K562 (cell line): ENCODE measurements at regions not wholly inside any gene's neighbourhood (a gene's known extent, or its start where the extent isn't known, plus 50 kb on each side); places are given as distances from the start of the nearest gene placed in this dataset.

ENCODE experiments used
- ATAC-seq: fragments of 200-7000 bp; cut with Tn5 transposase; 3 replicates; pipeline ENCODE4 v1.9.1; 2020; ENCODE audit warnings: moderate library complexity
- BruUV-seq: library from RNA; stranded (reverse); fragments of 400-500 nt; replicated peaks from 2 replicates; lab custom pipeline; 2021; lab: Mats Ljungman, UMichigan
- CTCF ChIA-PET: fragments of 300-600 bp; formaldehyde crosslinking; extraction: SDS; loops from one replicate; lab custom pipeline; 2021; ENCODE audit warnings: low intra/inter-chr PET ratio; lab: Yijun Ruan, JAX
- POLR2A ChIA-PET: fragments of 300-600, 350-650 bp; sonication (Branson Sonifier 250); formaldehyde crosslinking; extraction: SDS; loops from one replicate; lab custom pipeline; 2021; ENCODE audit warnings: antibody characterized with exemption, inconsistent platforms; lab: Yijun Ruan, JAX
- DNase-seq, 4 experiments: peaks; one replicate each; pipeline versions ENCODE4 v3.0.0 to v3.0.0-alpha.2; 2011 to 2018; ENCODE audit warnings: low spot score in 3 of 4, mixed read lengths in 3 of 4; ENCODE audit errors: extremely low read depth in 1 of 4
- FAIRE-seq: peaks from 2 replicates; lab custom pipeline; 2011; peaks lifted over from hg19 to GRCh38; lab: Jason Lieb, UNC
- H2AFZ ChIP-seq: 2 replicates; pipeline ENCODE4 v1.6.0; 2011; ENCODE audit warnings: low read depth, low read length, control low read depth, inconsistent platforms
- H3K27ac ChIP-seq: fragments of 200-600 bp; 3 replicates; pipeline ENCODE4 v1.8.0; 2011; ENCODE audit warnings: low read depth, mild to moderate bottlenecking, control low read depth, inconsistent platforms, low read length, moderate library complexity, mixed read lengths; ENCODE audit errors: extremely low read depth
- H3K27me3 ChIP-seq, 2 experiments: fragments of 300-600 bp in 1 of 2; 2 replicates in 1 of 2; 3 replicates in 1 of 2; pipeline versions ENCODE4 v1.6.0 to v1.8.0; 2011; ENCODE audit warnings: inconsistent platforms in 2 of 2, low read length in 2 of 2, mild to moderate bottlenecking in 1 of 2, mixed read lengths in 1 of 2, moderate library complexity in 1 of 2; ENCODE audit not compliant: control insufficient read depth in 2 of 2, insufficient read depth in 2 of 2
- H3K36me3 ChIP-seq: fragments of 300-600 bp; 3 replicates; pipeline ENCODE4 v1.8.0; 2011; ENCODE audit warnings: mild to moderate bottlenecking, low read length, inconsistent platforms; ENCODE audit not compliant: control insufficient read depth, insufficient read depth
- H3K4me1 ChIP-seq, 2 experiments: fragments of 200-600 bp in 1 of 2; replicated peaks in 1 of 2; 2 replicates in 1 of 2; 3 replicates in 1 of 2; pipeline versions ENCODE4 v1.5.1 to v1.8.0; 2011; ENCODE audit warnings: inconsistent platforms in 2 of 2, low read length in 2 of 2, mild to moderate bottlenecking in 1 of 2, mixed read lengths in 1 of 2, moderate library complexity in 1 of 2; ENCODE audit not compliant: control insufficient read depth in 2 of 2, insufficient read depth in 2 of 2
- H3K4me2 ChIP-seq: 2 replicates; pipeline ENCODE4 v1.6.1; 2011; ENCODE audit warnings: low read length, control low read depth, inconsistent platforms, mixed read lengths; ENCODE audit not compliant: insufficient read depth
- H3K4me3 ChIP-seq: fragments of 200-600 bp; sonication (generic), shearing (Covaris generic); 2 replicates; pipeline ENCODE4 v1.5.1; 2016; ENCODE audit warnings: control low read depth, inconsistent platforms
- H3K79me2 ChIP-seq: fragments of 200-600 bp; 3 replicates; pipeline ENCODE4 v1.8.0; 2011; ENCODE audit warnings: low read length, inconsistent platforms; ENCODE audit not compliant: control insufficient read depth, insufficient read depth
- H3K9ac ChIP-seq, 2 experiments: 2 replicates each; pipeline versions ENCODE4 v1.6.0 to v1.6.1; 2011; ENCODE audit warnings: low read depth in 2 of 2, low read length in 2 of 2, control low read depth in 1 of 2, inconsistent platforms in 1 of 2, mild to moderate bottlenecking in 1 of 2, mixed read lengths in 1 of 2; ENCODE audit not compliant: insufficient read depth in 1 of 2
- H3K9me1 ChIP-seq: one replicate; pipeline ENCODE4 v1.6.0; 2011; ENCODE audit warnings: inconsistent platforms, mild to moderate bottlenecking, low read length, moderate library complexity; ENCODE audit not compliant: control insufficient read depth, insufficient read depth
- H3K9me3 ChIP-seq: replicated peaks from 2 replicates; pipeline ENCODE4 v1.5.1; 2011; ENCODE audit warnings: low read depth, low read length, inconsistent platforms; ENCODE audit not compliant: control insufficient read depth, insufficient read depth
- H4K20me1 ChIP-seq: replicated peaks from 2 replicates; pipeline ENCODE4 v1.6.1; 2011; ENCODE audit warnings: low read length, inconsistent platforms, mixed read lengths; ENCODE audit not compliant: control insufficient read depth, insufficient read depth
- SMAD1 ChIP-seq: fragments of 150-350 bp; IDR thresholded peaks from 2 replicates; pipeline ENCODE4 v1.6.1; 2014; ENCODE audit warnings: low read length, low read depth; ENCODE audit not compliant: partially characterized antibody
- TEAD4 ChIP-seq, 2 experiments: sonication (generic) in 1 of 2; formaldehyde crosslinking in 1 of 2; IDR thresholded peaks; 2 replicates each; pipeline versions ENCODE4 v1.6.1 to v1.8.0; 2012 to 2022; ENCODE audit warnings: borderline replicate concordance in 1 of 2, inconsistent platforms in 1 of 2, low read length in 1 of 2, mild to moderate bottlenecking in 1 of 2, missing genetic modification reagents in 1 of 2
- ZNF263 ChIP-seq: sonication (generic); formaldehyde crosslinking; IDR thresholded peaks from 2 replicates; pipeline ENCODE4 v1.8.0; 2022; ENCODE audit warnings: mild to moderate bottlenecking, missing genetic modification reagents, borderline replicate concordance
- WGBS: fragments of 100-300 bp; shearing (Covaris generic); methylation state at CpG from one replicate; pipeline ENCODE4 v1.1.6; 2016; ENCODE audit warnings: low coverage, mixed read lengths; ENCODE audit not compliant: insufficient coverage; ENCODE audit errors: missing lambda C conversion rate; 5-methylcytosine and 5-hydroxymethylcytosine counted together
- in situ Hi-C: fragments of 300-500 bp; cut with MboI; formaldehyde crosslinking; loops from 4 replicates; pipeline ENCODE4 v1.15.0; 2018; ENCODE audit warnings: inconsistent platforms, mixed read lengths
- intact Hi-C: fragments of 100-400 bp; cut with micrococcal nuclease; formaldehyde crosslinking; loops from 2 replicates; pipeline ENCODE4 v1.14.2; 2022
- TF ChIP-seq, protein P1 (sequence below): IDR thresholded peaks from 2 replicates; pipeline ENCODE4 v1.6.1; 2011; ENCODE audit warnings: borderline replicate concordance, low read depth, mild to moderate bottlenecking, moderate library complexity, low read length; ENCODE audit not compliant: insufficient read depth, poor library complexity, severe bottlenecking
- TF ChIP-seq, protein P2 (sequence below): fragments of 450-650 bp; formaldehyde crosslinking; IDR thresholded peaks from 2 replicates; pipeline ENCODE4 v1.4.0; 2020; ENCODE audit warnings: mild to moderate bottlenecking, moderate library complexity

DNA sequence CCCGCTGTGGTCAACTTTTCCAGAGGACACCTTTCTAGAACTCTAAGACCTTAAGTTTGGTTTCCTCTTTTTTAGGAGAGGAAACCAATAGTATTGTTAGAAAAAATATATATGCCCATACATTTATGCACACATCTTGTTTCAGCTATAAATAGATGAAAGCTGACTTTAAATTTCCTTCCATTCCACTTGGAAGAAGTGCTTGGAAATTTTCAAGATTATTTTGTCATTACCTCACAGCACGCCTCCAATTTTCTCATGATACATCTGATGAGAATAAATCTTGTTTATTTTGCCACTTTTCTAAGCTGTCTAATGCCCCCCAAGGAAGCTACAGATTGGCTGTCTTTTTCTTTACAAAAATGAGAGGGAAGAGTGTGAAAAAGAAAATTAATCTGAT lies 65.8 kb downstream of the NIBAN1 start (continued):
- TF ChIP-seq ZNF263 (CRISPR knock-in tag), result no peak
- TF ChIP-seq SMAD1, result no peak
- TF ChIP-seq, protein P1, sequence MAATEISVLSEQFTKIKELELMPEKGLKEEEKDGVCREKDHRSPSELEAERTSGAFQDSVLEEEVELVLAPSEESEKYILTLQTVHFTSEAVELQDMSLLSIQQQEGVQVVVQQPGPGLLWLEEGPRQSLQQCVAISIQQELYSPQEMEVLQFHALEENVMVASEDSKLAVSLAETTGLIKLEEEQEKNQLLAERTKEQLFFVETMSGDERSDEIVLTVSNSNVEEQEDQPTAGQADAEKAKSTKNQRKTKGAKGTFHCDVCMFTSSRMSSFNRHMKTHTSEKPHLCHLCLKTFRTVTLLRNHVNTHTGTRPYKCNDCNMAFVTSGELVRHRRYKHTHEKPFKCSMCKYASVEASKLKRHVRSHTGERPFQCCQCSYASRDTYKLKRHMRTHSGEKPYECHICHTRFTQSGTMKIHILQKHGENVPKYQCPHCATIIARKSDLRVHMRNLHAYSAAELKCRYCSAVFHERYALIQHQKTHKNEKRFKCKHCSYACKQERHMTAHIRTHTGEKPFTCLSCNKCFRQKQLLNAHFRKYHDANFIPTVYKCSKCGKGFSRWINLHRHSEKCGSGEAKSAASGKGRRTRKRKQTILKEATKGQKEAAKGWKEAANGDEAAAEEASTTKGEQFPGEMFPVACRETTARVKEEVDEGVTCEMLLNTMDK, result no peak
- no peak for TF ChIP-seq TEAD4 (IDR thresholded peaks at IDR 0.05; ENCODE audit: low read length)
- TF ChIP-seq TEAD4 (CRISPR knock-in tag; IDR thresholded peaks at IDR 0.05; ENCODE audit: borderline replicate concordance), result no peak

DNA sequence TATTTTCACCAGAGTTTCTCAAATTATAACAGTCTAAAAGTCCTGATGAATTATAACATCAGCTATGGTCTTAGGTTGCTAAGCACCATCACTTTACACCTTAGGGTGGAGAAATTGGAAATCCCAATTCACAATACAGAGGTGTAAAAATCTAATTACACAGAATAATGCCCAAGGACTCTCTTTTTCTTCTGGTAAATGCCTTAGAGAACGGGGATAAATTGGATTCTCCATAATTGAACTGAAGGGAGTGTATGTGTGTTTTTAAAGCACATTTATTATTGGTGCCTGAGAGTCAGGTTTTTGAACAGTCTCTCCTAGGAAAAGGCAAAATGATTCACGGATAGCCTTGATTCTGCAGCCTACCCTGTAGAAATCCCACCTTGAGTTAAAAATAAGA lies 66.8 kb downstream of the NIBAN1 start:
- in situ Hi-C loops, result no loop called here
- no peak overlapping the region for H3K4me2 ChIP-seq
- peaks cover 0 to 3% of the 10 kb centered on the region in 2 experiments; a peak in 2 of 5 replicates for H3K4me1 ChIP-seq
- H3K27ac ChIP-seq, result no peak overlapping the region
- H3K9me3 ChIP-seq, result no peaks in the 10 kb centered on the region
- no peak for DNase-seq
- TF ChIP-seq, protein P2, sequence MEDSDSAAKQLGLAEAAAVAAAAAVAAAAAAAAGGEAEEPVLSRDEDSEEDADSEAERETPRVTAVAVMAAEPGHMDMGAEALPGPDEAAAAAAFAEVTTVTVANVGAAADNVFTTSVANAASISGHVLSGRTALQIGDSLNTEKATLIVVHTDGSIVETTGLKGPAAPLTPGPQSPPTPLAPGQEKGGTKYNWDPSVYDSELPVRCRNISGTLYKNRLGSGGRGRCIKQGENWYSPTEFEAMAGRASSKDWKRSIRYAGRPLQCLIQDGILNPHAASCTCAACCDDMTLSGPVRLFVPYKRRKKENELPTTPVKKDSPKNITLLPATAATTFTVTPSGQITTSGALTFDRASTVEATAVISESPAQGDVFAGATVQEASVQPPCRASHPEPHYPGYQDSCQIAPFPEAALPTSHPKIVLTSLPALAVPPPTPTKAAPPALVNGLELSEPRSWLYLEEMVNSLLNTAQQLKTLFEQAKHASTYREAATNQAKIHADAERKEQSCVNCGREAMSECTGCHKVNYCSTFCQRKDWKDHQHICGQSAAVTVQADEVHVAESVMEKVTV (CRISPR knock-in tag), result no peak
- TF ChIP-seq, all 486 proteins: peak for 0
- ChIA-PET POLR2A (interaction anchor here (0.9 to 1.0 kb wide), 2 partner anchors 33 to 263 kb away, joined by 3 read pairs; no protein-coding TSS in a partner anchor), CTCF (no interaction called here)
- intact Hi-C loops, result no loop called here
- no TSS peak for BruUV-seq
- Histone ChIP-seq H3K9ac (no peak overlapping the region), H3K4me3 (no peak overlapping the region), H3K79me2 (no peaks in the 10 kb centered on the region; the same call in 2 of the 3 replicates), H2AFZ (no peak overlapping the region), H4K20me1 (no peaks in the 10 kb centered on the region), H3K9me1 (no peaks in the 10 kb centered on the region), H3K36me3 (no peaks in the 10 kb centered on the region), H3K27me3 (no peaks in the 10 kb centered on the region)
- ATAC-seq (no peak), FAIRE-seq (no peak)
- WGBS, result 58% methylated on average over 2 of the region's 2 CpGs
